Retinal pigment epithelial cell (primary cell): ENCODE measurements at regions not wholly inside any gene's neighbourhood (a gene's known extent, or its start where the extent isn't known, plus 50 kb on each side); places are given as distances from the start of the nearest gene placed in this dataset.

Experiments used
- DNase-seq: peaks from one replicate; pipeline ENCODE4 v3.0.0-alpha.2; 2010; ENCODE audit warnings: low read depth
- H3K4me3 ChIP-seq: 2 replicates; pipeline ENCODE4 v1.5.1; 2011; ENCODE audit warnings: mild to moderate bottlenecking, low read length, control low read depth, moderate library complexity
- CTCF ChIP-seq: conservative IDR thresholded peaks from 2 replicates; pipeline ENCODE4 v1.5.1; 2011; ENCODE audit warnings: low read depth, low read length, control low read depth, inconsistent platforms

- no peak for DNase-seq
- no peak overlapping the region for H3K4me3 ChIP-seq
- no peak for TF ChIP-seq CTCF
Measured at GRCh38 chr12:92335831-92336230, 190.2 kb upstream of the BTG1 start.

DNA sequence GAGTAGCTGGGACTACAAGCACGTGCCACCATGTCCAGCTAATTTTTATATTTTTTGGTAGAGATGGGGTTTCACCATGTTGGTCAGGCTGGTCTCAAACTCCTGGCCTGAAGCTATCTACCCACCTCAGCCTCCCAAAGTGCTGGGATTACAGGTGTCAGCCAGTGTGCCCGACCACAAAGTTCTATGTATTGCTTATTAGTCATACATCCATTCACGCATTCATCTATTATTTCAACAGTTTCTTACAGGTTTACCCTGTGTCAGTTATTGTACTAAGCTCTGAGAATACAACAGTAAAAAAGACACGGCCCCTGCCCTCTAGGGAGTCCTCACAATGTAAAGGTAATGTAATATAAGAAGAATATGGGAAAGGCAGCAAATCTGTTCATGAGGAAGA, 188.9 kb upstream of the BTG1 start:
- no peak for DNase-seq
- no peak overlapping the region for H3K4me3 ChIP-seq
- no peak for TF ChIP-seq CTCF

- no peak for DNase-seq
- no peak overlapping the region for H3K4me3 ChIP-seq
- TF ChIP-seq CTCF: no peak
Measured at GRCh38 chr12:92332552-92332951, 186.9 kb upstream of the BTG1 start.

- H3K4me3 ChIP-seq: no peak overlapping the region
- TF ChIP-seq CTCF: no peak
- DNase-seq: no peak
Measured at GRCh38 chr12:92331383-92331782, 185.7 kb upstream of the BTG1 start.

GRCh38 chr12:92330654-92331053, 185.0 kb upstream of the BTG1 start:
- no peak overlapping the region for H3K4me3 ChIP-seq
- no peak for DNase-seq
- no peak for TF ChIP-seq CTCF

GRCh38 chr12:92326877-92327276, 181.2 kb upstream of the BTG1 start:
- H3K4me3 ChIP-seq: no peak overlapping the region
- DNase-seq: no peak
- no peak for TF ChIP-seq CTCF

- H3K4me3 ChIP-seq: no peak overlapping the region
- peak; percentile 39 for DNase-seq
- no peak for TF ChIP-seq CTCF
Measured at GRCh38 chr12:92324849-92325500, 179.3 kb upstream of the BTG1 start.
